HG02571 (cell line): ENCODE measurements at regions not wholly inside any gene's neighbourhood (a gene's known extent, or its start where the extent isn't known, plus 50 kb on each side); places are given as distances from the start of the nearest gene placed in this dataset.

Experiments used
- ATAC-seq: cut with Tn5 transposase; IDR thresholded peaks from one replicate; pipeline ENCODE4 v1.9.1; 2021; ENCODE audit warnings: mild to moderate bottlenecking, moderate library complexity; ENCODE audit not compliant: unreplicated experiment

- no peak for ATAC-seq
Observed at GRCh38 chr3:111244760-111245159, 173.1 kb downstream of the NECTIN3 start.

- ATAC-seq: no peak
Observed at GRCh38 chr3:111246967-111247760, 175.5 kb downstream of the NECTIN3 start.

- ATAC-seq: no peak
Observed at GRCh38 chr3:111248406-111248805, 176.8 kb downstream of the NECTIN3 start.

GRCh38 chr3:111249421-111249820 lies 177.8 kb downstream of the NECTIN3 start:
- no peak for ATAC-seq

GRCh38 chr3:111252779-111253178 lies 181.2 kb downstream of the NECTIN3 start:
- no peak for ATAC-seq

DNA sequence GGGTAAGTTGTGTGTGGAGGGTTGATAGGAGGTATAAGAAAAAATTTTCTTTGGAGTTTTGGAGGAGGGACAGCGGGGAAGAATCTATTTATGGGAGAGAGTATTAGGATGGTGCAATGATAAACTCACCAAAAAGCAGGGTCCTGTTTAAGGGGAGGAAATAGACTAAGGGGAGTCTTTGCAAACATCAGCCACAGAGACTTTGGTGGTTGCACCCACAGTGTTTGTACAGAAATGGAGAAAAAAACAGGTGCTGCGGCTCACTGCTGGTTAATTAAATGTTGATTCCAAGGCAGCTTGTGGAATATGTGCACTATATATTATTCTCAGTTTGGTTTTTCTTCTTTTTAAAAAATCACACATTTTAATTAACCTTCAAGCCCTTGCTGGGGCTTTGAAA lies 182.1 kb downstream of the NECTIN3 start:
- no peak for ATAC-seq

DNA sequence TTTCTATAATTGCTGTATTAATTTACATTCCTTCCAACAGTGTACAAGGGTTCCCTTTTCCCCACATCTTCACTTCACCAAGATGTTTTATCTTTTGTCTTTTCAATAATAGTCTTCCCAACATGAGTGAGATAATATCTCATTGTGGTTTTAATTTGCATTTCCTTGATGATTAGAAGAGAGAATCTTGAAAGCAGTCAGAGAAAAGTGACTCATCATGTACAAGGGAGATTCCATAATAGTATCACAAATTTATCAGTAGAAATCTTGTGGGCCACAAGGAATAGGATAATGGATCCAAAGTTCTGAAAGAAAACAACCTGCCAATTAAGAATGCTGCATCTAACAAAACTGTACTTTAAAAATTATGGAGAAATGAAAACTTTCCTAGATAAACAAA lies 189.3 kb downstream of the NECTIN3 start:
- peak; percentile 59 for ATAC-seq

DNA sequence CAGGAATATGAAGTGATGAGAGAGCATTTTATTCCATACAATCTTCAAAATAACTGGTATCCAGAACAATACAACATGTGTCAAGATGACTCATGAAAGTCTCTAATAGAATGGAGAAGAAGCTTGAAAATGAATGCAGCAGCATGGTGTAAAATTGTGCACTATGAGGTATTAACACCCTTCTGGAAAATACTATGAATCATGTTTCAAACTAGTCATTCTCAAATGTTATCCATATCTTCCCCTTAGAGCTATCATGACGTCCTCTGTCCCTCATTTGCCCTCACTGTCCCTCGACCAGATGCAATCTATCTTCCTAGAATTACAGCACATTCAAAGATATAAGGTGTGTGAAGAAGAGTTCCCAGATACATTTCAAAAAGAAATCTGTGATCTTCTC lies 198.2 kb downstream of the NECTIN3 start:
- ATAC-seq: no peak

GRCh38 chr3:111277226-111277625 lies 205.6 kb downstream of the NECTIN3 start:
- no peak for ATAC-seq

- no peak for ATAC-seq
Observed at GRCh38 chr3:111278959-111279358, 207.3 kb downstream of the NECTIN3 start.

DNA sequence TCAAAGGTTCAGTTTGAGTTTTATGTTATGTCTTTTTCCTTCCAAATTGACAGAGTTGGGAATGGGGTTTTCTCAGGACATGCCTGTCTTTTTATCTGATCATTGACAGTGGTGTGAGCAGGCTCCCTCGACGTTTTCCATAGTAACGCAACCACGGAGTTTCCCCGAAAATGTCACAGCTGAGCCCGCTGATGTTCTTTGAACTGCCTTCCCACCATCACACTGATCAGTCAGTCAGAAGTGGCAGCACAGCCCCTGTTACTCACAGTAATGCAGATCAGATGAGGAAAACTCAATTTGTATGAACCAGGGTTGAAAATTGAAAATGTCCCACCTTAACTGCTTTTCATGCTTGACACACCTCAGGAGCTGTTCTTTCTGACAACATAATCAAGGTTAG lies 210.4 kb downstream of the NECTIN3 start:
- ATAC-seq: no peak

- ATAC-seq: no peak
Observed at GRCh38 chr3:111283165-111283564, 211.5 kb downstream of the NECTIN3 start.

- ATAC-seq: no peak
Observed at GRCh38 chr3:111284503-111285183, 213.0 kb downstream of the NECTIN3 start.

DNA sequence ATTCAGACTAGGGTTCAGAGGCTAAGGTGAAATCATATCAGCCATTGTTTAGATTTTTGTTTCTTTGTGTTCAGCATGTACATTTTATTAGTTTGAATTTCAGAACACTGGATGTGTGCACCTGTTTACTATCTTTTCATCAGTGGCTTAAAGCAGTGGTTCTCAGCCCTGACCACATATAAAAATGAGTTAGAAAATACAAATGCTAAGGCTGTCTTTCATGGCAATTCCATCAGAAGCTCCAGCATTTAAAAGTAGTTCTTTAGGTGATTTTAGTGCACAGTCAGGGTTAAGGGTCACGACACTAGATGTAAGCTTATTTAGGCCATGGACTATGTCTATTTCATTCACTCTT lies 213.5 kb downstream of the NECTIN3 start:
- ATAC-seq: no peak

GRCh38 chr3:111285694-111286093 lies 214.1 kb downstream of the NECTIN3 start:
- no peak for ATAC-seq

DNA sequence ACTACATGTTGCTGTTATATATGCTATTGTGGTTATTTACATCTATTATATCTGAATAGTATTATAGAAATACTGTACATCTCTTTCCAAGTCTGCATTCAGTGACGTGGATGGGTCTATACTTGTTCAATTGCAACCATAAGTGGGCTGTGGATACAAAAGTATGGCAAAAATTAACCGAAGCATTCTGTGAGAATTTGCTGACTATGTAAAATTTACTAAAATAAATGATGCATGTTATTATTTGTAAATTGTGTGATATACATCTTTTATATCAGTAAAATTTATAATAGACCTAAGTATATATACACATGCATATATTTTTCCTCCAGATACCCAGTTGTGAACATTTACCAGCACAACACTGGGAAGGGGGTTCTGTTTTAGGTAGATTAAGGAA lies 215.1 kb downstream of the NECTIN3 start:
- ATAC-seq: no peak

GRCh38 chr3:111292117-111292516 lies 220.5 kb downstream of the NECTIN3 start:
- ATAC-seq: no peak

DNA sequence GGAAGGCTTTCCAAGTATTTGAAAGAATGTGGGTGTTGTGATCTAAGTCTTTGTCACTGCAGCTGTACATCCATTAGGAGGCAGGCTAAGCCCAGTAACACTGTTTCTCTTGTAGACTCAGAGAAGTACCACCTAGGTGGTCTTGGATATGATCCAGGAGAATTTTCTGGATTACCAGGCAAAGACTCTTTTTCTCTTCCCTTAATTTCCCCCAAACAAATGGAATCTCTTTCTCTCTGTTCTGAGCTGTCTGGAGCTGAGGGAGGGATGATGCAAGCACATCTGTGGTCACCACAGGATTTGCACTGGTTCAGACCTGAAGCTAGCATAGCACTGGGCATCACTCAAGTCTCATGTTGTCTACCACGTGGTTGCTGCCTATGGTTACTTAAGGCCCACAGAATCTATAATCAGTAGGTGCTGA lies 227.6 kb downstream of the NECTIN3 start:
- ATAC-seq: no peak

- ATAC-seq: no peak
Observed at GRCh38 chr3:111301238-111301798, 229.7 kb downstream of the NECTIN3 start.

DNA sequence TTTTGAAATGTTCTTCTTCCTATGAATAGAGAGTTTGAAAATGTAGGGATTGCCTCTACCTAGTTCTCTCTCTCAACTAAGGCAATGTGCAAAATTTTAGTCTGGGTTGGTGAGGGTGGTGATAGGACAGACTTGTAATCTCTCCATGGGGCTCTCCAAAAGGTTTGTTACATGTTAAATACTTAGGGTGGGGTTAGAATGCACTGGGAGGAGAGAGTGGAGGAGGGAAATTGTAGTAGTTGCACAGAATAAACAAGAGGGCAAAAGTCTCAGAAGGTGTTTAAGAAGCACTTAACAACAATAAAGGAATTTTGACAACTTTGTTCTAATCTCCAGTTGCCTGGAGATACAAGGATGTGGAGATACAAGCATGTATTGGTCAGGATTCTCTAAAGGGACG lies 230.4 kb downstream of the NECTIN3 start:
- no peak for ATAC-seq

GRCh38 chr3:111303760-111304159 lies 232.1 kb downstream of the NECTIN3 start:
- ATAC-seq: no peak

GRCh38 chr3:111307676-111308075 lies 234.3 kb upstream of the CD96 start:
- ATAC-seq: no peak
